ENCODE measurements at regions not wholly inside any gene's neighbourhood (a gene's known extent, or its start where the extent isn't known, plus 50 kb on each side); places are given as distances from the start of the nearest gene placed in this dataset.

GRCh38 chr10:75304313-75304712 lies 68.6 kb upstream of the COMTD1 start:
- Histone ChIP-seq H3K36me3 (ENCODE audit: control insufficient read depth in 2 of 3, insufficient read depth in 3 of 3, low read length in 3 of 3) (no peaks in the 10 kb centered on the region), H3K4me3 (ENCODE audit: low read length in 3 of 3) (no peak overlapping the region), H3K27me3 (ENCODE audit: control insufficient read depth, insufficient read depth, low read length) (no peaks in the 10 kb centered on the region), H3K27ac (ENCODE audit: low read depth in 2 of 2, low read length in 2 of 2) (no peak overlapping the region), H3K9me3 (ENCODE audit: control insufficient read depth in 2 of 3, insufficient read depth in 1 of 3, low read length in 3 of 3) (peaks cover 0 to 12% (median 0%) of the 10 kb centered on the region in 3 donors), H3K4me1 (ENCODE audit: control insufficient read depth in 2 of 3, insufficient read depth in 2 of 3, low read depth in 1 of 3, low read length in 3 of 3) (no peaks in the 10 kb centered on the region), H3K9ac (ENCODE audit: low read length in 3 of 3) (no peak overlapping the region)
- intact Hi-C loops (cut with DNase I) = no loop called here
- FAIRE-seq (peak; percentile 3), DNase-seq (no peak)
- no peak for TF ChIP-seq CTCF (IDR thresholded peaks at IDR 0.05; ENCODE audit: borderline replicate concordance, extremely low read depth, insufficient read depth)

GRCh38 chr10:75303045-75303777 lies 67.5 kb upstream of the COMTD1 start:
- Histone ChIP-seq H3K4me1 (ENCODE audit: control insufficient read depth in 2 of 3, insufficient read depth in 2 of 3, low read depth in 1 of 3, low read length in 3 of 3) (no peaks in the 10 kb centered on the region), H3K36me3 (ENCODE audit: control insufficient read depth in 2 of 3, insufficient read depth in 3 of 3, low read length in 3 of 3) (no peaks in the 10 kb centered on the region), H3K27ac (ENCODE audit: low read depth in 2 of 2, low read length in 2 of 2) (no peak overlapping the region), H3K9me3 (ENCODE audit: control insufficient read depth in 2 of 3, insufficient read depth in 1 of 3, low read length in 3 of 3) (peaks cover 0 to 12% (median 0%) of the 10 kb centered on the region in 3 donors), H3K9ac (ENCODE audit: low read length in 3 of 3) (no peak overlapping the region), H3K27me3 (ENCODE audit: control insufficient read depth, insufficient read depth, low read length) (no peaks in the 10 kb centered on the region), H3K4me3 (ENCODE audit: low read length in 3 of 3) (no peak overlapping the region)
- intact Hi-C loops (cut with DNase I) = no loop called here
- no peak for FAIRE-seq
- DNase-seq = no peak
- no peak for TF ChIP-seq CTCF (IDR thresholded peaks at IDR 0.05; ENCODE audit: borderline replicate concordance, extremely low read depth, insufficient read depth)

- intact Hi-C loops (cut with DNase I) = no loop called here
- H3K27ac ChIP-seq (ENCODE audit: low read depth in 2 of 2, low read length in 2 of 2) = no peak overlapping the region
- H3K9me3 ChIP-seq (ENCODE audit: control insufficient read depth in 2 of 3, insufficient read depth in 1 of 3, low read length in 3 of 3) = peaks cover 0 to 12% (median 0%) of the 10 kb centered on the region in 3 donors
- no peak overlapping the region for H3K9ac ChIP-seq (ENCODE audit: low read length in 3 of 3)
- no peak for FAIRE-seq
- TF ChIP-seq CTCF (IDR thresholded peaks at IDR 0.05; ENCODE audit: borderline replicate concordance, extremely low read depth, insufficient read depth) = no peak
- no peaks in the 10 kb centered on the region for H3K36me3 ChIP-seq (ENCODE audit: control insufficient read depth in 2 of 3, insufficient read depth in 3 of 3, low read length in 3 of 3)
- no peaks in the 10 kb centered on the region for H3K4me1 ChIP-seq (ENCODE audit: control insufficient read depth in 2 of 3, insufficient read depth in 2 of 3, low read depth in 1 of 3, low read length in 3 of 3)
- no peaks in the 10 kb centered on the region for H3K27me3 ChIP-seq (ENCODE audit: control insufficient read depth, insufficient read depth, low read length)
- no peak for DNase-seq
- no peak overlapping the region for H3K4me3 ChIP-seq (ENCODE audit: low read length in 3 of 3)
These were observed 66.3 kb upstream of the COMTD1 start for GRCh38 chr10:75302029-75302428.

All from kidney (tissue), 13 donors.